Loucy (cell line): ENCODE measurements at regions not wholly inside any gene's neighbourhood (a gene's known extent, or its start where the extent isn't known, plus 50 kb on each side); places are given as distances from the start of the nearest gene placed in this dataset.

Experiments used
- CTCF ChIP-seq: fragments of 200-600 bp; sonication (generic); conservative IDR thresholded peaks from 2 replicates; pipeline ENCODE4 v1.5.1; 2014; ENCODE audit warnings: mild to moderate bottlenecking, antibody characterized with exemption, low read length
- EZH2phosphoT487 ChIP-seq: fragments of 200-600 bp; IDR thresholded peaks from 2 replicates; pipeline ENCODE4 v1.6.1; 2018; ENCODE audit warnings: antibody characterized with exemption, mild to moderate bottlenecking, moderate library complexity, borderline replicate concordance

GRCh38 chr6:4311976-4312860 lies 176.8 kb upstream of the ECI2 start:
- no peak for TF ChIP-seq CTCF
- no peak for TF ChIP-seq EZH2phosphoT487
